HG03565 (cell line): ENCODE measurements at regions not wholly inside any gene's neighbourhood (a gene's known extent, or its start where the extent isn't known, plus 50 kb on each side); places are given as distances from the start of the nearest gene placed in this dataset.
"Not testable (repeated sequence)": the region's sequence is repeated elsewhere in the genome, so short reads cannot be mapped to it uniquely, and the experiment has no call there.

Source experiments
- ATAC-seq: cut with Tn5 transposase; IDR thresholded peaks from one replicate; pipeline ENCODE4 v1.9.1; 2021; ENCODE audit warnings: mild to moderate bottlenecking, moderate library complexity; ENCODE audit not compliant: unreplicated experiment

GRCh38 chr1:209198961-209199750 lies 384.4 kb upstream of the CAMK1G start:
- ATAC-seq, result no peak

GRCh38 chr1:209199822-209200221 lies 383.7 kb upstream of the CAMK1G start:
- no peak for ATAC-seq

DNA sequence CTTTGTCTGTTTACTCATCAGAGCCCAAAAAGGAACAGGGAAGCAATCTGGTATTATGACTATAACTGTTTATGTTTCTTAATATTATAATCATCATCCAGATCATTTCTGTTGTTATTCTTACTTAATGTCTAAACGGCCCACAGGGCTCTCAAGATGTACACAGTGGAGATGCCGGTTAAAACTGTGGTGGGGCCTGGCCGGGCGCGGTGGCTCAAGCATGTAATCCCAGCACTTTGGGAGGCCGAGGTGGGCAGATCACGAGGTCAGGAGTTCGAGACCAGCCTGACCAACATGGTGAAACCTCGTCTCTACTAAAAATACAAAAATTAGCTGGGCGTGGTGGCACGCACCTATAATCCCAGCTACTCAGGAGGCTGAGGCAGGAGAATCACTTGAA lies 381.2 kb upstream of the CAMK1G start:
- not testable (repeated sequence) for ATAC-seq

- ATAC-seq, result no peak
Measured at GRCh38 chr1:209202830-209203532, 380.5 kb upstream of the CAMK1G start.

- no peak for ATAC-seq
Measured at GRCh38 chr1:209203533-209203895, 380.0 kb upstream of the CAMK1G start.

GRCh38 chr1:209205039-209205438 lies 378.5 kb upstream of the CAMK1G start:
- no peak for ATAC-seq

DNA sequence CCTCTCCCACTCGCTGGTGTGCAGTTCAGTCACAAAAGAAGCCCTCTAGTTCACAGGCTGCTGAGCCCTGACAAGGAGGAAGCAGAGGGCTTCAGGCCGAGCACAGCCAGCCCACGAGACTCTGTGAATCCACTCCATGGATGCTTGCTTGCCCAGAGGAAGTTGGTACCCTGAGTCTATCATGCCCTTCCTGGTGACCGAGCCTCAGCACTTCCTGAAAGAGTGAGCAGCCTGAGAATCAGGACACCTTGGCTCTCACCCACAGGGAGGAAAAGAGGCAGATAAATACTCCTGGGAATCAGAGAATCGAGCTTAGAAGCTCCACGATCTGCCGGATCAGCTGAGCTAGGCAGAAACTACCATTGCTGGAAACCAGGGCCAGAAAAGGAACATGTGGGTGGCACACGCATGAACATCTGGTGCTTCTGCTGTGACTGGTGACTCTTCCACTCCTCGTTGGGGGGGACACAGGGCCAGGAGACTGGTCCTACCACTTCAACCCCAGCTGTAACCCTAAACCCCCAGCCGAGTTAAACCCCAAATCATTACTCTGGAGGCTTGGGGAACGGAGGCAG lies 376.3 kb upstream of the CAMK1G start:
- ATAC-seq, result no peak

- peak; percentile 83 for ATAC-seq
Measured at GRCh38 chr1:209207701-209208286, 375.7 kb upstream of the CAMK1G start.

- no peak for ATAC-seq
Measured at GRCh38 chr1:209208648-209209047, 374.9 kb upstream of the CAMK1G start.

DNA sequence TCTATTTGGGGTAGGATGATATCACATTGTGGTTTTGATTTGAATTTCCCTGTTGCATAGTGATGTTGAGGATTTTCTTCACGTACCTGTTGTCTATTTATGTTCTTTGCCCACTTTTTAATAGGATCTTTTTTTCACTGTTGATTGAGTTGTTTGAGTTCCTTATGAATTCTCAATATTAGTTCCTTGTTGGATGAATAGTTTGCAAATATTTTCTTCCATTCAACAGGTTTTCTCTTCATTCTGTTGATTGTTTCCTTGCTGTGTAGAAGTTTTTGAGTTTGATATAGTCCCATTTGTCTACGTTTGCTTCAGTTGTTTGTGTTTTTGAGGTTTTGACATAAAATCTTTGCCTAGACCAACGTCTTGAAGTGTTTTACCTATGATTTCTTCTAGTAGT lies 369.5 kb upstream of the CAMK1G start:
- ATAC-seq, result no peak

- ATAC-seq, result no peak
Measured at GRCh38 chr1:209215826-209216225, 367.7 kb upstream of the CAMK1G start.

DNA sequence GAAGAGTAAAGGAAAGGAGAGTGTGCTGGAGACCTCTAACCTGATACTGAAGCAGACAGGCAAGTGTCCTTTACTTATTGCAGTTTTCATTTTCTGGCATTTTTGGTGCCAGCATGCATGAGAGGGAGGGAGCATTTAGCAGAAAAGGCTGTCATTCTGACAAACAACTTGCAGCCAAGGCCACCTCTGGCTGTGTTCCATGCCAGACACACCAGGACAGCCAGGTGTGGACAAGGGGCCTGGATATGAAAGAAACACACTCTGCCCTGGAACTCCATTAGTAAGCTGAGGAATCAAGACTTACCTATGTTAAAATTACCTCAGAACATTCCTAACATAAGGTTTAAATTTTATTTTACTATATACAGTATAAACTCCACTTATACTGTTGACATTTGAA lies 365.4 kb upstream of the CAMK1G start:
- ATAC-seq, result no peak

- ATAC-seq, result no peak
Measured at GRCh38 chr1:209218981-209219380, 364.5 kb upstream of the CAMK1G start.

GRCh38 chr1:209219791-209220524 lies 363.6 kb upstream of the CAMK1G start:
- no peak for ATAC-seq

DNA sequence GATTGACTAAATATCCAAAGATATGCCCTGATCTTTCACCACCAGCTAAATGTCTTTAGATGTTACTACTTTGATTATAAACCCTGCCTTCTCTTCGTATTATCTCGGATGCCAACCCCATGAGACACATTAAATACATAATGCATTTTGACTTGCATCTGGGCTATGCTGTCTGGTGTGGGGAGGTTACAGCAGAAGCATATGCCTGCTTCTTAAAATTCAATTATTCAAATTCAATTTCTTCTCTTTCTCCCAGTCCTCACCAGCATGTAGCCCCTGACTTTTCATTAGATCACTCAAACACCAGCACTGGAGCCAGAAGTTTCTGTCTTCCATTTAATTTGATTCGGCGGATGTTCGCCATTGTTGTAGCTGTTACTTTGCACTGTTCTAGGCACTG lies 360.7 kb upstream of the CAMK1G start:
- no peak for ATAC-seq

DNA sequence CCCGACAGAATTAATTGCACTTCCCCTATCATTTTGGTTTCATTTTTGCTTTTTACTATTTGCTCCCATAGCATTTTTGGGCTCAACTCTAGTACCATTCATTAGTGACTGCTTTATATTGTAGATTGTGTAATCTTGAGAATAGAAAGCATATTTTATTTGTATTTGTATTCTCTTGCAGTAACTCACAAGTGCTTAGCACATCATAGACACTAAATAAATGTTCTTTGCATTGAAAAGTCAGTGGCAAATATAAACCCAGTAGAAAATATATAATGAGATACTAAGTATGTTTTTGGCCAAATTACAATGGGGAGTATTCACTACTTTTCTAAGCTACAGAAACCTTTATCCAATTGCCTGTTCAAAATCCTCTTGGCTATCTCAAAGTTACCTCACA lies 359.7 kb upstream of the CAMK1G start:
- ATAC-seq, result no peak

DNA sequence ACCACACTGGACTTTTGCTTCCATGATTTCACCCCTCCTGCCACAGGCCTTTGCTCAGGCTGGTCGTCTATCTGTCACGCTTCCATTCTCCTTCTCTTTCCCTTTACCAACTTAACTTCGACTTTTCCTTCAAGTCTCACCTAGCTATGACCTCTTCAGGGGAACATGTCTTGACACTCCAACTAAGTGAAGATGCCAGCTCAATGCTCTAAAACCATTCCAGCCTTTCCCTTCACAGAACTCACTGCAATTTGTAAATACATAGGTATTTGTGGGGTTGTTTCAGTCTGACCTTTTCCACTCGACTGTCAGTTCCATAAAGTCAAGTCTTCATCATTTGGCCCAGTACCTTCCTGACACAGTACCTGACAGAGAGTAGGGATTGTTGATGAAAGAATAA lies 358.6 kb upstream of the CAMK1G start:
- ATAC-seq, result no peak

DNA sequence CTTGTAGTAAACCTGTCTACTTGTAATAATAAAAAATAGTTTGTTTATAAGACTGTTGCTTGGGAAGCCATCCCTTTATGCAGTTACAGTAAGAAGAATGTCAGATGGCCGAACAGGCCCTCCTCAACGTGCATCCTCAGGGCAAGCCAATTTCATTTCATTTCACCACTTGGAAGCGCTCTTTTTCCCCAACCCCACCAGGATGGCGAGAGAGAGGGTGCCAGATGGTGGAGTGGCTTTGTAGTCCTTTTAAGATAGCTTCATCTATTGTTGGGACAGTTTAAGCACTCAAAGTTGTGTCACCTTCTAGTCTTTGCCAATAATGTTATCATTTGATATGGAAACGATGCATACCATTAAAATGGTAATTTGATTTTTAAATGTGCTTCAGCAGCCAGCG lies 356.3 kb upstream of the CAMK1G start:
- ATAC-seq, result no peak

- ATAC-seq, result no peak
Measured at GRCh38 chr1:209227941-209228340, 355.6 kb upstream of the CAMK1G start.

DNA sequence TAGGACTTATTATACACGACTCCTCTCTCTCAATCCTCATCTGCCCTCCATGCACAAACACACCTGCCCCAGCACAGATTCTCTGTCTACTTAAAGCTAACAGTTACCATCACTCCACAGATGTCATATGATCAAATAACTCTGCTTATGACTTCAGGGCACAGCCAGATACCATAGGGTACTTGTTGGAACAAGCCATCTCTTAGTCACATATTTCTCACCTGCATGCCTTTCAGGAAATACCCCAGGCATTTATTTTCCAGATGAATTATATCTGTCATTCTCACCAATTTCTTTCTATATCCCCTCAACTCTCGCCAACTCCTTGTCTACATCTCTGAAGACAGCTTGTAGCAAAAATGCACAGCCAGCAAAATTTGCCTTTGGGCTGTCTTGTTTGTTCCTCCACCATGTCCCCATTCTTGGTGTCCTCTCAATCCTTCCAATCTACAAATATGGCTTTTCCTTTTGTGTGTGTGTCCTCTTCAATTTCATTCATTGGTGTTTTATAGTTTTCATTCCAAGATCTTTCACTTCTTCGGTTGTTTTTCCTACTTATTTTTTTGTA lies 353.9 kb upstream of the CAMK1G start:
- ATAC-seq, result no peak

DNA sequence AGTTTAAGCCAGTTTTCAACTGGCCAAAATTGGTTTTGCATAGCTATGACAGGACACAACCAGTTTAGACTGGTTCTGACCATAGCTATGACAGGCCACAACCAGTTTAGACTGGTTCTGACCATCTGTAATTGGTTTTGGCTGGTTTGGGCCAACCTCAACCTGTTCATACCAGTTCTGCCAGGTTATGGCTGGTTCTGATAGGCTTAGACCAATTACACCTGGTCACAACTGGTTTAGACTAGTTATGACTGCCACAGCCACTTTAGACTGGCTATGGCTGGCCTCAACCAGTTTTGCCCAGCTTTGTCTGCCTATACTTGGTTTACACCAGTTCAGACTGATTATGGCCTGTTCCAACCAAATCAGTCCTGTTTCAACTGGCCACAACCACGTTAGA lies 353.2 kb upstream of the CAMK1G start:
- ATAC-seq, result no peak
